OCI-LY3 (cell line): ENCODE measurements at regions not wholly inside any gene's neighbourhood (a gene's known extent, or its start where the extent isn't known, plus 50 kb on each side); places are given as distances from the start of the nearest gene placed in this dataset.
"Not testable (repeated sequence)": the region's sequence is repeated elsewhere in the genome, so short reads cannot be mapped to it uniquely, and the experiment has no call there.

Experiments
- H2AFZ ChIP-seq: fragments of 200-600, 300-600 bp; shearing (Covaris generic); 2 replicates; pipeline ENCODE4 v1.6.0; 2014; ENCODE audit warnings: antibody characterized with exemption, low read depth, low read length
- H3K27ac ChIP-seq: fragments of 200-600, 300-600 bp; sonication (generic); 2 replicates; pipeline ENCODE4 v1.5.1; 2014; ENCODE audit warnings: mild to moderate bottlenecking, low read length, moderate library complexity, mixed read lengths
- H3K27me3 ChIP-seq: fragments of 200-600, 300-600 bp; sonication (generic); 2 replicates; pipeline ENCODE4 v1.6.1; 2014; ENCODE audit warnings: low read depth, low read length, mixed read lengths
- H3K36me3 ChIP-seq: fragments of 200-600, 300-600 bp; sonication (generic); replicated peaks from 2 replicates; pipeline ENCODE3; 2014; ENCODE audit warnings: low read depth, low read length, mixed read lengths
- H3K4me1 ChIP-seq: fragments of 300-600, 200-600 bp; sonication (generic); 2 replicates; pipeline ENCODE4 v1.6.1; 2014; ENCODE audit warnings: low read length, mixed read lengths
- H3K4me2 ChIP-seq: fragments of 200-600, 300-600 bp; sonication (generic); 2 replicates; pipeline ENCODE4 v1.6.1; 2014; ENCODE audit warnings: low read length, mixed read lengths
- H3K4me3 ChIP-seq: fragments of 300-600, 200-600 bp; sonication (generic); 2 replicates; pipeline ENCODE4 v1.5.1; 2014; ENCODE audit warnings: antibody characterized with exemption, mild to moderate bottlenecking, low read length, moderate library complexity
- H3K79me2 ChIP-seq: fragments of 300-600, 200-600 bp; shearing (Covaris generic); 2 replicates; pipeline ENCODE4 v1.6.1; 2014; ENCODE audit warnings: mild to moderate bottlenecking, low read length, mixed read lengths
- H3K9ac ChIP-seq: fragments of 300-600, 200-600 bp; shearing (Covaris generic); 2 replicates; pipeline ENCODE4 v1.6.0; 2014; ENCODE audit warnings: mild to moderate bottlenecking, low read length, moderate library complexity
- H3K9me3 ChIP-seq: fragments of 200-600, 300-600 bp; shearing (Covaris generic); 2 replicates; pipeline ENCODE4 v1.6.1; 2014; ENCODE audit warnings: low read length, mixed read lengths; ENCODE audit not compliant: insufficient read depth
- H4K20me1 ChIP-seq: fragments of 200-600, 300-600 bp; sonication (generic); 2 replicates; pipeline ENCODE4 v1.6.1; 2016; ENCODE audit warnings: low read length, mixed read lengths; ENCODE audit not compliant: insufficient read depth
- CTCF ChIP-seq: fragments of 200-600, 300-600 bp; sonication (generic); IDR thresholded peaks from 2 replicates; pipeline ENCODE4 v1.5.1; 2014; ENCODE audit warnings: antibody characterized with exemption, low read length, low read depth
- EZH2phosphoT487 ChIP-seq: fragments of 200-600 bp; shearing (Covaris generic); IDR thresholded peaks from 2 replicates; pipeline ENCODE4 v1.6.1; 2018; ENCODE audit warnings: antibody characterized with exemption, mixed run types, low read depth

- not testable (repeated sequence) for H4K20me1 ChIP-seq, H3K79me2 ChIP-seq, H3K4me1 ChIP-seq, H3K9ac ChIP-seq, H3K27ac ChIP-seq, H3K27me3 ChIP-seq, H3K9me3 ChIP-seq, H2AFZ ChIP-seq, H3K36me3 ChIP-seq
- Histone ChIP-seq H3K4me2 (peak overlapping the region; percentile 44), H3K4me3 (peak overlapping the region; percentile 26; the same call in 1 of the 2 replicates)
- peak; percentile 16; the same call in 1 of the 2 replicates for TF ChIP-seq CTCF
Observed at GRCh38 chrX:3512150-3512549, 165.7 kb upstream of the MXRA5 start.

- H3K27ac ChIP-seq: no peak overlapping the region
- no peak for TF ChIP-seq EZH2phosphoT487
- no peak for TF ChIP-seq CTCF
- H3K4me1 ChIP-seq: no peaks in the 10 kb centered on the region
- H3K27me3 ChIP-seq: no peaks in the 10 kb centered on the region
- no peak overlapping the region for H3K4me3 ChIP-seq
- H4K20me1 ChIP-seq: no peaks in the 10 kb centered on the region
- no peaks in the 10 kb centered on the region for H3K9me3 ChIP-seq
- no peak overlapping the region for H2AFZ ChIP-seq
- H3K36me3 ChIP-seq: no peaks in the 10 kb centered on the region
- H3K4me2 ChIP-seq: no peak overlapping the region
- H3K79me2 ChIP-seq: no peaks in the 10 kb centered on the region
- H3K9ac ChIP-seq: no peak overlapping the region
Observed at GRCh38 chrX:3509934-3510333, 163.5 kb upstream of the MXRA5 start.

GRCh38 chrX:3504916-3505315, 158.5 kb upstream of the MXRA5 start:
- H3K27me3 ChIP-seq: no peaks in the 10 kb centered on the region
- H3K4me1 ChIP-seq: no peaks in the 10 kb centered on the region
- H3K36me3 ChIP-seq: no peaks in the 10 kb centered on the region
- no peak overlapping the region for H3K4me2 ChIP-seq
- H3K9ac ChIP-seq: no peak overlapping the region
- no peak overlapping the region for H2AFZ ChIP-seq
- TF ChIP-seq CTCF: no peak
- no peak for TF ChIP-seq EZH2phosphoT487
- H3K79me2 ChIP-seq: no peaks in the 10 kb centered on the region
- no peaks in the 10 kb centered on the region for H4K20me1 ChIP-seq
- no peak overlapping the region for H3K27ac ChIP-seq
- H3K9me3 ChIP-seq: no peaks in the 10 kb centered on the region
- no peak overlapping the region for H3K4me3 ChIP-seq

GRCh38 chrX:3501833-3502535, 155.5 kb upstream of the MXRA5 start:
- Histone ChIP-seq H3K4me3 (no peak overlapping the region), H3K9ac (no peak overlapping the region), H3K79me2 (no peaks in the 10 kb centered on the region), H3K27ac (no peak overlapping the region), H4K20me1 (no peaks in the 10 kb centered on the region), H3K4me2 (no peak overlapping the region), H3K9me3 (no peaks in the 10 kb centered on the region), H3K27me3 (no peaks in the 10 kb centered on the region), H3K4me1 (no peaks in the 10 kb centered on the region), H3K36me3 (no peaks in the 10 kb centered on the region), H2AFZ (no peak overlapping the region)
- TF ChIP-seq CTCF: no peak
- no peak for TF ChIP-seq EZH2phosphoT487

- not testable (repeated sequence) for H3K9ac ChIP-seq
Observed at GRCh38 chrX:3495836-3496769, 149.7 kb upstream of the MXRA5 start.

More at GRCh38 chrX:3495836-3496769, 149.7 kb upstream of the MXRA5 start:
- not testable (repeated sequence) for H3K27me3 ChIP-seq, H3K79me2 ChIP-seq, H3K4me3 ChIP-seq, H4K20me1 ChIP-seq, H3K4me2 ChIP-seq, H3K27ac ChIP-seq, H3K9me3 ChIP-seq, H2AFZ ChIP-seq, H3K4me1 ChIP-seq, H3K36me3 ChIP-seq
